WI38 (cell line): ENCODE measurements at regions not wholly inside any gene's neighbourhood (a gene's known extent, or its start where the extent isn't known, plus 50 kb on each side); places are given as distances from the start of the nearest gene placed in this dataset.

Source experiments
- H3K4me3 ChIP-seq: 2 replicates; pipeline ENCODE4 v1.5.1; 2011; ENCODE audit warnings: low read depth, mild to moderate bottlenecking, control low read depth, low read length
- TF ChIP-seq, protein P1 (sequence below): IDR thresholded peaks from 2 replicates; pipeline ENCODE4 v1.5.1; 2012; ENCODE audit warnings: low read depth, mild to moderate bottlenecking, control low read depth, low read length

- no peak overlapping the region for H3K4me3 ChIP-seq
- TF ChIP-seq, protein P1, sequence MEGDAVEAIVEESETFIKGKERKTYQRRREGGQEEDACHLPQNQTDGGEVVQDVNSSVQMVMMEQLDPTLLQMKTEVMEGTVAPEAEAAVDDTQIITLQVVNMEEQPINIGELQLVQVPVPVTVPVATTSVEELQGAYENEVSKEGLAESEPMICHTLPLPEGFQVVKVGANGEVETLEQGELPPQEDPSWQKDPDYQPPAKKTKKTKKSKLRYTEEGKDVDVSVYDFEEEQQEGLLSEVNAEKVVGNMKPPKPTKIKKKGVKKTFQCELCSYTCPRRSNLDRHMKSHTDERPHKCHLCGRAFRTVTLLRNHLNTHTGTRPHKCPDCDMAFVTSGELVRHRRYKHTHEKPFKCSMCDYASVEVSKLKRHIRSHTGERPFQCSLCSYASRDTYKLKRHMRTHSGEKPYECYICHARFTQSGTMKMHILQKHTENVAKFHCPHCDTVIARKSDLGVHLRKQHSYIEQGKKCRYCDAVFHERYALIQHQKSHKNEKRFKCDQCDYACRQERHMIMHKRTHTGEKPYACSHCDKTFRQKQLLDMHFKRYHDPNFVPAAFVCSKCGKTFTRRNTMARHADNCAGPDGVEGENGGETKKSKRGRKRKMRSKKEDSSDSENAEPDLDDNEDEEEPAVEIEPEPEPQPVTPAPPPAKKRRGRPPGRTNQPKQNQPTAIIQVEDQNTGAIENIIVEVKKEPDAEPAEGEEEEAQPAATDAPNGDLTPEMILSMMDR: no peak
Observed at GRCh38 chr19:28332886-28333285, 880.1 kb downstream of the UQCRFS1 start.

DNA sequence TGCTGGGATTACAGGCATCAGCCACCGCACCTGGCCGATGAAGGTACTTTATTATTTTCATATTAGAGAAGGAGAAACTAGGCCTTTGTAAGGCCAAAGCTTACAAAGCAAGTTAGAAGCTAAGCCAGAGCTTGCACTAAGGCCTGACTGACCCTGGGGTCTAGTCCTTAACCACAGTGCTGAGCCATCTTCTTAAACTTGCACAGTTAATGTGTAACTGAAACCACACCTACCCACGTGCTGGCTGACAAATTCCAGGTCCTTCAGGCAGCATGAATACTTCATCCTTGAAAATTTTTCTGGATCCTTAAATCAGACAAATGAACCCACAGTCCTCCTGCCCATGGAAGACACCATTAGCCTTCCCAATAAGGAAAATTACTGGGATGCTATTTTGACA, 880.6 kb downstream of the UQCRFS1 start:
- TF ChIP-seq, protein P1: no peak
- no peak overlapping the region for H3K4me3 ChIP-seq

DNA sequence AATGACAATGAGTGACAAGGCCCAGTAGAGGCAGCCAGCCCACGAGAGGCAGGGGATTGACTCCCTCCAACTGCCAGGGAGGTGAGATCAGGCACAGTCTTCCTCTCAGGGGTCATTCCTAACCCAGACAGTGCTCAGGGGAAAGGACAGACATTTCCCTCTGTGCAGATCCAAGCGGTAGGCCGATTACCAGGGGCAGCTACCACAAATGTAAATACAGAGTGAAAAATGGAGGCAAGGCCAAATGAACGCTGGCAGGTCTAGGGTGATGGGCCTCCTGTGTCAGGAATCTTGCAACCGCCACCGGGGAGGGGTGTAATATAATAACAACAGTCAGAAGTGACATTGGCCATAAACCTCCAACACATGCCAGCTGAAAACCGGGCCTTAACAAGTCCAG, 881.4 kb downstream of the UQCRFS1 start:
- no peak overlapping the region for H3K4me3 ChIP-seq
- TF ChIP-seq, protein P1: no peak

DNA sequence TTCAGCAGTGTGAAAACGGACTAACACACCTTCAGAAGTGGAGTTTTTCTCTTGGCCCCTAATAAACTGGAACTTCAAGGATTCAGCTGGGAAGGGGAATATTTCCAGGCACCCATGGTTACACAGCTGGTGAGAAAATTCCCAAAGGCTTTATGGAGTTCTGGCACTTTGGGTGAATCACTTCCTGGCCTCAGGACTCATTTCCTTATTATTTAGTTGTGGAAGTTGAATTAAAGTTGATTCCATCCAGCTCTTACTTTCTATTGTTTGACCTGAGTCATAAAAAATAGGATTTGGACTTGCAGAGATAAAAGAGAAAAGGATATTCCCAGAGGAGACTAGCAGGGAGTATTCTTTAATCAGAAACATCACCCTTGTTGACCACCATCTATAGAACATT, 882.1 kb downstream of the UQCRFS1 start:
- TF ChIP-seq, protein P1: no peak
- no peak overlapping the region for H3K4me3 ChIP-seq

GRCh38 chr19:28329429-28329828, 883.5 kb downstream of the UQCRFS1 start:
- TF ChIP-seq, protein P1: no peak
- H3K4me3 ChIP-seq: no peak overlapping the region

DNA sequence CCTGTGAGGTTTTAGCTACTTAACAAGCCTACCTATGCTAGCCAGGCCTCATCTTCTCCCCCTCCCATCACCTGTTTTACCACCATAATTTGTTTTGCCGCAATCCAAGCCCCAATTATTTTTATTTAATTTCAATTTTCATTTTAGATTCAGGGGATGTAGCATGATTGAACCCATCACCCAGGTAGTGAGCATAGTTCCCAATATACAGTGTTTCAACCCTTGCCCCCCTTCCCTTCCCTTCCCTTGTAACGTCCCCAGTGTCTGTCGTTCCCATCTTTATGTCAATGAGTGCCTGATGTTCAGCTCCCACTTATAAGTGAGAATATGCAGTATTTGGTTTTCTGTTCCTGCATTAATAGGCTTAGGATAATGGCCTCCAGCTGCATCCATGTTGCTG, 885.0 kb downstream of the UQCRFS1 start:
- TF ChIP-seq, protein P1: no peak
- no peak overlapping the region for H3K4me3 ChIP-seq

DNA sequence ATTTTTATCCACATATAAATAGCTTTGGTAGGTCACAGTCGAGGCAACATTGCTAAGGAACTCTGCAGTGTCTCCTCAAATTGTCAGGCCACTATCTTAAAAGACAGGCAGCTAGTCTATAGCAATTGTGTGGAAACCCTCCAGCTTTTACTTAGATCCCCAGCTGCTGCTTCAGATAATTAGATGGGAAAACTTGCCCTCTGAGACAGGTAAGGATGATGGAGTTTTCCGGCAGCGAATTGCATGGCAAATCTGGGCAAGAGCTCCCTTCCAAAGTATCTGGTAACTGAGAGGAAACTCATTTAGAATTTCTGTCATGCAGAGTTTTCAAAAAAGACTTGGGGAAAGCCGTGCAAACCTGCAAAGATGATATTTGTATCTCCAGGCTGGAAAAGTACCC, 886.2 kb downstream of the UQCRFS1 start:
- TF ChIP-seq, protein P1: no peak
- no peak overlapping the region for H3K4me3 ChIP-seq
